ENCODE measurements at regions not wholly inside any gene's neighbourhood (a gene's known extent, or its start where the extent isn't known, plus 50 kb on each side); places are given as distances from the start of the nearest gene placed in this dataset.

DNA sequence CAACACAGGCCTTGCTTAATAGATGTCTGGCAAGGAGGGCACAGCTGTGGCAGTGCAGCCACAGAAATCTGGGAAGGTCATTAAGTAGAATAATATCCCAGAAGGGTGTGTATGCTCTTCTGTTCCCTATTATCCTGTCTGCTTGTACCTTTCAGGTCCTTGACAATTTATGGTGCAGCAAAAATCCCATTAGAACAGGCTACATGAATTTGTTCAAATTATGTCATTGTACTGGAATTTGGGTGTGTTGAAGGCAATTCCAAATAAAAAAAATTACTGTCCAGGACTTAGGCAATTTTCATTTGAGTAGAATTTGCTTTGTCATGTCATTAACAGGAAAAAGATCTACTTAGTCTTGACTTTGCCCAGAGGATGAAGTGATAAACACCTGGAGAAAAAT is 192.1 kb downstream of the IDS start:
- Mint-ChIP-seq H3K36me3 (ENCODE audit: low read depth) (no peaks in the 10 kb centered on the region), H3K9me3 (no peaks in the 10 kb centered on the region), H3K4me3 (no peak overlapping the region), H3K27me3 (ENCODE audit: insufficient read depth) (no peaks in the 10 kb centered on the region), H3K4me1 (ENCODE audit: low read depth) (no peaks in the 10 kb centered on the region), H3K27ac (no peak overlapping the region)
- intact Hi-C loops (cut with micrococcal nuclease), result no loop called here
- DNase-seq (ENCODE audit: low spot score), result no peak

GRCh38 chrX:149312097-149312496 is 193.0 kb downstream of the IDS start:
- Mint-ChIP-seq H3K36me3 (ENCODE audit: low read depth) (no peaks in the 10 kb centered on the region), H3K9me3 (no peaks in the 10 kb centered on the region), H3K27me3 (ENCODE audit: insufficient read depth) (no peaks in the 10 kb centered on the region), H3K27ac (no peak overlapping the region), H3K4me3 (no peak overlapping the region), H3K4me1 (ENCODE audit: low read depth) (no peaks in the 10 kb centered on the region)
- intact Hi-C loops (cut with micrococcal nuclease), result no loop called here
- no peak for DNase-seq (ENCODE audit: low spot score)

DNA sequence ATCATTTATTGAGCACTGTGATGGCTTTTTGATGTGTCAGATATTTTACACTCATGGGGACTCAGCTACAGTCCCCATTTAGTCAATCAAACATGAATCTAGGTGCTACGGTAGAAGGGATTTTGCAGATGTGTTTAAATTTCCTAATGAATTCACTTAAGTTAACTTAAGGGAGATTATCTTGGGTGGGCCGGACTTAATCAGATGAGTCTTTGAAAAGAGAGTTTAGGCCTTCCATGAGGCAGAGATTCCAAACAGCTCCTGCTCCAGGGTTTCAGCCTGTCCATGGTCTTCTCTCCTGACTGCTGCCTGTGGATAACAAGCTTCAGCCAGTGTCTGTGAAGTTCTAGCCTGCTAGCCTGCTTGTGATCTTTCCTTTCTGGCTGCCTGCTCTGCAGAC is 202.4 kb downstream of the IDS start:
- no peak overlapping the region for H3K27ac Mint-ChIP-seq
- no peaks in the 10 kb centered on the region for H3K4me1 Mint-ChIP-seq (ENCODE audit: low read depth)
- H3K4me3 Mint-ChIP-seq, result no peak overlapping the region
- intact Hi-C loops (cut with micrococcal nuclease), result no loop called here
- peaks cover 3% of the 10 kb centered on the region for H3K27me3 Mint-ChIP-seq (ENCODE audit: insufficient read depth)
- no peak for DNase-seq (ENCODE audit: low spot score)
- H3K36me3 Mint-ChIP-seq (ENCODE audit: low read depth), result no peaks in the 10 kb centered on the region
- no peaks in the 10 kb centered on the region for H3K9me3 Mint-ChIP-seq

DNA sequence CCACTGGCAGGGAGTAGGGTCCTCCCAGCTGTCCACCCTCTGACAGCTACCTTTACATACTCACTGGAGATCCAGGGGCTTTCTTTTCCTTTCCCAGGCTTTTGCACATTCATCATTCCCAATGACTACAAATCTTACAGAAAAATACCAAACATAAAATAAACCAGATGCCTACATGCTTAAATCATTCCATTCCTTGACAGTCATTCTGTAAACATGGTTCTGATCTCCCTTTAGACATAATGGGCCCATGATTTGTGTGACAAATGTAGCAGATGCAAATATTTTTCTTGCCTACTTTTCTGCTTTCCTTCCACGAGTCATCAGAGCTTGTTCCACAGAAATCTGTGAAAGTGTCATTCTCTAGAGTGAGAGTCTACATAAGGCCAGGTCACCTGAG is 207.0 kb downstream of the IDS start:
- DNase-seq (ENCODE audit: low spot score), result no peak
- H3K9me3 Mint-ChIP-seq, result no peaks in the 10 kb centered on the region
- H3K4me3 Mint-ChIP-seq, result no peak overlapping the region
- no peaks in the 10 kb centered on the region for H3K36me3 Mint-ChIP-seq (ENCODE audit: low read depth)
- intact Hi-C loops (cut with micrococcal nuclease), result no loop called here
- no peak overlapping the region for H3K27ac Mint-ChIP-seq
- H3K4me1 Mint-ChIP-seq (ENCODE audit: low read depth), result no peaks in the 10 kb centered on the region
- H3K27me3 Mint-ChIP-seq (ENCODE audit: insufficient read depth), result peaks cover 4% of the 10 kb centered on the region

DNA sequence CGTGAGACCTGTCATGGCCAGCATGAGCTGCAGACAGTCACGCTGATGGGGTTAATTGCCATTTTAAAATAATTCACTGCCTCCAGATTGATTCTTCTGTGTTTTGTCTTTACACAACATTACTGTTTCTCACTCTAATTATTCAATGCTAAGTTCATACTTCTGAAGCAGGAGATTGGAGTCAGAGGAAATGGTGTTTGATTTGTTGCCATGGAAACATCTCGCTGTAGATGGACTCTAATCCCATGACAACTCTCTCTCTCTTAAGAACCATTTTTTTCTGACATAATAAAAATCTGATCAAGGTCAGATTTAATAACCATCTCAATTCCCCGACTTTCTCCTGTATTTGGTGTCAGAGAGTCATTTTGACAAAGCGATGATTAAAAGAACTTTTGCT is 209.0 kb downstream of the IDS start:
- H3K27me3 Mint-ChIP-seq (ENCODE audit: insufficient read depth), result peaks cover 4% of the 10 kb centered on the region
- no peaks in the 10 kb centered on the region for H3K4me1 Mint-ChIP-seq (ENCODE audit: low read depth)
- intact Hi-C loops (cut with micrococcal nuclease), result no loop called here
- H3K4me3 Mint-ChIP-seq, result no peak overlapping the region
- H3K36me3 Mint-ChIP-seq (ENCODE audit: low read depth), result no peaks in the 10 kb centered on the region
- H3K9me3 Mint-ChIP-seq, result no peaks in the 10 kb centered on the region
- no peak overlapping the region for H3K27ac Mint-ChIP-seq
- DNase-seq (ENCODE audit: low spot score), result no peak

GRCh38 chrX:149286940-149287349 is 218.2 kb downstream of the IDS start:
- no peaks in the 10 kb centered on the region for H3K27me3 Mint-ChIP-seq (ENCODE audit: insufficient read depth)
- peaks cover 3% of the 10 kb centered on the region for H3K9me3 Mint-ChIP-seq
- no peak overlapping the region for H3K4me3 Mint-ChIP-seq
- peak; percentile 11 for DNase-seq (ENCODE audit: low spot score)
- H3K36me3 Mint-ChIP-seq (ENCODE audit: low read depth), result peaks cover 2% of the 10 kb centered on the region
- intact Hi-C loops (cut with micrococcal nuclease), result loop anchor here (1.0 to 5.0 kb wide), 4 partner anchors 136 to 1238 kb away; no protein-coding TSS in a partner anchor
- H3K27ac Mint-ChIP-seq, result no peak overlapping the region
- peaks cover 17% of the 10 kb centered on the region for H3K4me1 Mint-ChIP-seq (ENCODE audit: low read depth)

- peaks cover 3% of the 10 kb centered on the region for H3K9me3 Mint-ChIP-seq
- H3K36me3 Mint-ChIP-seq (ENCODE audit: low read depth), result peaks cover 2% of the 10 kb centered on the region
- peak overlapping the region; percentile 51 for H3K27ac Mint-ChIP-seq
- H3K27me3 Mint-ChIP-seq (ENCODE audit: insufficient read depth), result no peaks in the 10 kb centered on the region
- intact Hi-C loops (cut with micrococcal nuclease), result loop anchor here (1.0 to 5.0 kb wide), 3 partner anchors 16 to 1152 kb away; no protein-coding TSS in a partner anchor
- no peak for DNase-seq (ENCODE audit: low spot score)
- H3K4me3 Mint-ChIP-seq, result no peak overlapping the region
- peaks cover 17% of the 10 kb centered on the region for H3K4me1 Mint-ChIP-seq (ENCODE audit: low read depth)
These were observed 220.5 kb downstream of the IDS start for GRCh38 chrX:149284616-149285015.

GRCh38 chrX:149283853-149284252 is 221.3 kb downstream of the IDS start:
- Mint-ChIP-seq H3K27me3 (ENCODE audit: insufficient read depth) (no peaks in the 10 kb centered on the region), H3K27ac (no peak overlapping the region), H3K4me3 (no peak overlapping the region), H3K36me3 (ENCODE audit: low read depth) (peaks cover 2% of the 10 kb centered on the region), H3K4me1 (ENCODE audit: low read depth) (peaks cover 17% of the 10 kb centered on the region), H3K9me3 (peaks cover 3% of the 10 kb centered on the region)
- no peak for DNase-seq (ENCODE audit: low spot score)
- intact Hi-C loops (cut with micrococcal nuclease), result loop anchor here (1.0 to 2.0 kb wide), 3 partner anchors 16 to 85 kb away; no protein-coding TSS in a partner anchor

DNA sequence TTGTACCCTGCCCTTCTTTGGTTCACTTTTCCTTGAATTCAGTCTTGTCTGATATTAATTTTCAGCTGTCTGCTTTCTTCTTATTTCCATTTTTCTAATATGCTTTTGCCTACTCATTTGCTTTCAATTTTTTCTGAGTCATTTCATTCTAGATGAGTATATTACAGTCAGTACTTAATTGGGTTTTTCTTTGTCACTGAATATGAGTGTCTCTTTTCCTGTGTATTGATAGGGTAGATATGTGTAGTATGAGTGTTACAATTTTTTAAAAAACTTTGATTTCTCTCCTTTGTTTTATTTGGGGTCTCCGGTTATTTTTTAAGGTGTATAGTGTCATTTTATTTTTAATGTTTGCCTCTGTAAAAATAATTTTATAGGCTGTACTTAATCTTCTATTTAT is 222.2 kb downstream of the IDS start:
- H3K9me3 Mint-ChIP-seq, result peaks cover 3% of the 10 kb centered on the region
- intact Hi-C loops (cut with micrococcal nuclease), result loop anchor here (1.0 kb wide), 1 partner anchor 53 kb away; no protein-coding TSS in a partner anchor
- peaks cover 17% of the 10 kb centered on the region for H3K4me1 Mint-ChIP-seq (ENCODE audit: low read depth)
- peaks cover 2% of the 10 kb centered on the region for H3K36me3 Mint-ChIP-seq (ENCODE audit: low read depth)
- H3K4me3 Mint-ChIP-seq, result no peak overlapping the region
- peaks cover 4% of the 10 kb centered on the region for H3K27me3 Mint-ChIP-seq (ENCODE audit: insufficient read depth)
- DNase-seq (ENCODE audit: low spot score), result no peak
- H3K27ac Mint-ChIP-seq, result no peak overlapping the region

- no peak for DNase-seq (ENCODE audit: low spot score)
These were observed 225.1 kb downstream of the IDS start for GRCh38 chrX:149280011-149280410.

DNA sequence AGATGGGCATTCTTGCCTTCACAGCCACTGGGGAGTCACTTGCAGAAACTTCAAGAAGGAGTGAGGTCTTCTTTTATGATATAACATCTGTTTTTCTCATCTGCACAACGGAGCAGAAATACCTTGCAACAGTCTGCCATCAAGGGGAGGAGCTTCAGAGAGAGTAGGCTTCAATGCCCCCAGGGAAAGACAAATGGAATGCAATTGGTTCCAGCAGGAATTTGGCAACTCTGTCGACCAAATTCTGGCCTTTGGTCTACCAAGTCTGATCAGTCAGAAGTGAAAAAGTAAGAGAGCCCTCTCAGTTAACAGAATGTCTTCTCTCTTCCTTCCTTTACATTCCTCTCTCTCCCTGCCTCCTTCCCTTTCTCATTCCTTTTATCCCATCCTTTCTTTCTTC is 229.3 kb downstream of the IDS start:
- Mint-ChIP-seq H3K9me3 (no peaks in the 10 kb centered on the region), H3K4me1 (ENCODE audit: low read depth) (no peaks in the 10 kb centered on the region), H3K36me3 (ENCODE audit: low read depth) (no peaks in the 10 kb centered on the region), H3K27me3 (ENCODE audit: insufficient read depth) (peaks cover 11% of the 10 kb centered on the region), H3K4me3 (no peak overlapping the region), H3K27ac (no peak overlapping the region)
- no peak for DNase-seq (ENCODE audit: low spot score)
- intact Hi-C loops (cut with micrococcal nuclease), result no loop called here

More at GRCh38 chrX:149280011-149280410, 225.1 kb downstream of the IDS start:
- Mint-ChIP-seq H3K4me3 (no peak overlapping the region), H3K4me1 (ENCODE audit: low read depth) (peaks cover 17% of the 10 kb centered on the region), H3K9me3 (peaks cover 3% of the 10 kb centered on the region), H3K36me3 (ENCODE audit: low read depth) (peaks cover 2% of the 10 kb centered on the region), H3K27ac (no peak overlapping the region), H3K27me3 (ENCODE audit: insufficient read depth) (peaks cover 8% of the 10 kb centered on the region)
- intact Hi-C loops (cut with micrococcal nuclease), result no loop called here

- H3K9me3 Mint-ChIP-seq, result no peaks in the 10 kb centered on the region
- H3K4me3 Mint-ChIP-seq, result no peak overlapping the region
- intact Hi-C loops (cut with micrococcal nuclease), result no loop called here
- H3K36me3 Mint-ChIP-seq (ENCODE audit: low read depth), result no peaks in the 10 kb centered on the region
- no peak for DNase-seq (ENCODE audit: low spot score)
- peaks cover 11% of the 10 kb centered on the region for H3K27me3 Mint-ChIP-seq (ENCODE audit: insufficient read depth)
- H3K4me1 Mint-ChIP-seq (ENCODE audit: low read depth), result no peaks in the 10 kb centered on the region
- no peak overlapping the region for H3K27ac Mint-ChIP-seq
These were observed 230.5 kb downstream of the IDS start for GRCh38 chrX:149274516-149275105.

GRCh38 chrX:149272690-149273463 is 232.2 kb downstream of the IDS start:
- no peaks in the 10 kb centered on the region for H3K36me3 Mint-ChIP-seq (ENCODE audit: low read depth)
- H3K4me3 Mint-ChIP-seq, result no peak overlapping the region
- no peak for DNase-seq (ENCODE audit: low spot score)
- no peak overlapping the region for H3K27ac Mint-ChIP-seq
- peaks cover 7% of the 10 kb centered on the region for H3K27me3 Mint-ChIP-seq (ENCODE audit: insufficient read depth)
- H3K4me1 Mint-ChIP-seq (ENCODE audit: low read depth), result peaks cover 10% of the 10 kb centered on the region
- no peaks in the 10 kb centered on the region for H3K9me3 Mint-ChIP-seq
- intact Hi-C loops (cut with micrococcal nuclease), result no loop called here

All from activated T-helper 1 cell treated with anti-CD3 and anti-CD28 coated beads, Interleukin-12 subunit alpha, Interleukin-12 subunit beta, Interleukin-2, Interleukin-4 antibody, amounts not matched to agents 30 ng/mL and 10 ng/mL and 1 ng/mL, durations not matched to agents 14 hours and 24 hours and 36 hours (primary cell).